HG02973 (cell line): ENCODE measurements at regions not wholly inside any gene's neighbourhood (a gene's known extent, or its start where the extent isn't known, plus 50 kb on each side); places are given as distances from the start of the nearest gene placed in this dataset.
A peak's percentile ranks its signal among the peaks of the same experiment; 100 is the strongest.

Experiments used
- ATAC-seq: cut with Tn5 transposase; IDR thresholded peaks from one replicate; pipeline ENCODE4 v1.9.1; 2021; ENCODE audit warnings: moderate library complexity; ENCODE audit not compliant: unreplicated experiment

GRCh38 chr5:153094333-153094732, 396.1 kb upstream of the GRIA1 start:
- no peak for ATAC-seq

- no peak for ATAC-seq
These were observed 394.1 kb upstream of the GRIA1 start for GRCh38 chr5:153096381-153096780.

GRCh38 chr5:153099328-153099727, 391.1 kb upstream of the GRIA1 start:
- no peak for ATAC-seq

GRCh38 chr5:153101235-153102180, 389.0 kb upstream of the GRIA1 start:
- ATAC-seq: no peak

GRCh38 chr5:153116916-153117315, 373.6 kb upstream of the GRIA1 start:
- ATAC-seq: no peak

- no peak for ATAC-seq
These were observed 372.5 kb upstream of the GRIA1 start for GRCh38 chr5:153118018-153118417.

- no peak for ATAC-seq
These were observed 368.1 kb upstream of the GRIA1 start for GRCh38 chr5:153122403-153122802.

GRCh38 chr5:153130296-153130695, 360.2 kb upstream of the GRIA1 start:
- ATAC-seq: no peak

GRCh38 chr5:153135411-153135810, 355.1 kb upstream of the GRIA1 start:
- no peak for ATAC-seq

GRCh38 chr5:153136910-153137614, 353.4 kb upstream of the GRIA1 start:
- ATAC-seq: no peak

- ATAC-seq: peak; percentile 87
These were observed 342.4 kb upstream of the GRIA1 start for GRCh38 chr5:153147891-153148623.

GRCh38 chr5:153148624-153148976, 341.9 kb upstream of the GRIA1 start:
- no peak for ATAC-seq

- no peak for ATAC-seq
These were observed 338.9 kb upstream of the GRIA1 start for GRCh38 chr5:153151558-153151957.

GRCh38 chr5:153153086-153153485, 337.4 kb upstream of the GRIA1 start:
- ATAC-seq: no peak

- no peak for ATAC-seq
These were observed 333.3 kb upstream of the GRIA1 start for GRCh38 chr5:153157156-153157555.

GRCh38 chr5:153158608-153159007, 331.9 kb upstream of the GRIA1 start:
- ATAC-seq: no peak

GRCh38 chr5:153159616-153160015, 330.9 kb upstream of the GRIA1 start:
- ATAC-seq: no peak

GRCh38 chr5:153168241-153168640, 322.2 kb upstream of the GRIA1 start:
- ATAC-seq: no peak

GRCh38 chr5:153187503-153187902, 303.0 kb upstream of the GRIA1 start:
- ATAC-seq: peak; percentile 49

GRCh38 chr5:153206361-153206760, 284.1 kb upstream of the GRIA1 start:
- ATAC-seq: no peak

- no peak for ATAC-seq
These were observed 281.5 kb upstream of the GRIA1 start for GRCh38 chr5:153209016-153209415.
